Lower leg skin (tissue), 4 donors: ENCODE measurements at regions not wholly inside any gene's neighbourhood (a gene's known extent, or its start where the extent isn't known, plus 50 kb on each side); places are given as distances from the start of the nearest gene placed in this dataset.

Experiments used
- DNase-seq, 2 donors: peaks; one replicate each; pipeline ENCODE4 v3.0.0-alpha.2; 2019; ENCODE audit warnings: low spot score in 2 of 2
- H3K4me3 ChIP-seq: fragments of 200-600 bp; sonication (generic); 2 replicates; pipeline ENCODE4 v1.5.1; 2017; ENCODE audit warnings: mild to moderate bottlenecking, low read depth; ENCODE audit not compliant: poor library complexity, severe bottlenecking
- CTCF ChIP-seq, 3 donors: fragments of 450-650 bp; IDR thresholded peaks; one replicate each; pipeline ENCODE4 v1.5.1; 2016; ENCODE audit warnings: antibody characterized with exemption in 3 of 3, mild to moderate bottlenecking in 3 of 3, moderate library complexity in 2 of 3
- POLR2A ChIP-seq, 2 donors: fragments of 450-650 bp; IDR thresholded peaks; one replicate each; pipeline ENCODE4 v1.6.1; 2016 to 2017; ENCODE audit warnings: antibody characterized with exemption in 2 of 2, mild to moderate bottlenecking in 1 of 2, moderate library complexity in 1 of 2
- WGBS, 2 donors: methylation state at CpG; one replicate each; pipeline ENCODE4 v1.1.5; 2018; 5-methylcytosine and 5-hydroxymethylcytosine counted together
- intact Hi-C: fragments of 100-400 bp; cut with DNase I; formaldehyde crosslinking; loops from one replicate; pipeline ENCODE4 v1.15.0; 2023; ENCODE audit warnings: low total_unique reads

GRCh38 chr10:2938869-2939268, 128.5 kb upstream of the PFKP start:
- 66% methylated on average over 3 of the region's 3 CpGs for WGBS, 2 donors
- no peak overlapping the region for H3K4me3 ChIP-seq
- intact Hi-C loops: no loop called here
- DNase-seq: no peak
- no peak for TF ChIP-seq CTCF (IDR thresholded peaks at IDR 0.05)
- no peak for TF ChIP-seq POLR2A (IDR thresholded peaks at IDR 0.05)

- WGBS, 2 donors: 39 to 40% methylated on average over 6 of the region's 6 CpGs
- TF ChIP-seq POLR2A (IDR thresholded peaks at IDR 0.05): no peak
- TF ChIP-seq CTCF (IDR thresholded peaks at IDR 0.05): no peak
- intact Hi-C loops: no loop called here
- no peak overlapping the region for H3K4me3 ChIP-seq
- DNase-seq: no peak
Measured at GRCh38 chr10:2936816-2937215, 130.5 kb upstream of the PFKP start.

- 75 to 88% methylated on average over 39 of the region's 39 CpGs for WGBS, 2 donors
- DNase-seq: no peak
- no peak for TF ChIP-seq CTCF (IDR thresholded peaks at IDR 0.05)
- TF ChIP-seq POLR2A (IDR thresholded peaks at IDR 0.05): no peak
- intact Hi-C loops: no loop called here
- no peak overlapping the region for H3K4me3 ChIP-seq
Measured at GRCh38 chr10:2935647-2936386, 131.5 kb upstream of the PFKP start.

GRCh38 chr10:2933924-2934323, 133.4 kb upstream of the PFKP start:
- TF ChIP-seq POLR2A (IDR thresholded peaks at IDR 0.05): no peak
- TF ChIP-seq CTCF (IDR thresholded peaks at IDR 0.05): no peak
- WGBS, 2 donors: 73 to 75% methylated on average over 7 of the region's 7 CpGs
- intact Hi-C loops: no loop called here
- DNase-seq: no peak
- H3K4me3 ChIP-seq: no peak overlapping the region

GRCh38 chr10:2933519-2933918, 133.8 kb upstream of the PFKP start:
- no peak for DNase-seq
- TF ChIP-seq POLR2A (IDR thresholded peaks at IDR 0.05): no peak
- 40 to 61% methylated on average over 3 of the region's 3 CpGs for WGBS, 2 donors
- H3K4me3 ChIP-seq: no peak overlapping the region
- intact Hi-C loops: no loop called here

GRCh38 chr10:2933071-2933470, 134.3 kb upstream of the PFKP start:
- DNase-seq: no peak
- no peak overlapping the region for H3K4me3 ChIP-seq
- WGBS, 2 donors: 82 to 84% methylated on average over 10 of the region's 10 CpGs
- intact Hi-C loops: no loop called here
- TF ChIP-seq CTCF (IDR thresholded peaks at IDR 0.05) (no peak), POLR2A (IDR thresholded peaks at IDR 0.05) (no peak)
